PFSK-1 (cell line): ENCODE measurements at regions not wholly inside any gene's neighbourhood (a gene's known extent, or its start where the extent isn't known, plus 50 kb on each side); places are given as distances from the start of the nearest gene placed in this dataset.

Experiments used
- FOXP2 ChIP-seq: optimal IDR thresholded peaks from 2 replicates; pipeline ENCODE3; 2011; ENCODE audit warnings: borderline replicate concordance, control low read depth, inconsistent platforms; ENCODE audit not compliant: insufficient read depth; ENCODE audit errors: extremely low read length, extremely low read depth
- POLR2AphosphoS5 ChIP-seq: IDR thresholded peaks from 2 replicates; pipeline ENCODE4 v1.6.1; 2012; ENCODE audit warnings: low read depth, mild to moderate bottlenecking, control low read depth, low read length, moderate library complexity
- SIN3A ChIP-seq: IDR thresholded peaks from 2 replicates; pipeline ENCODE4 v1.6.1; 2012; ENCODE audit warnings: mild to moderate bottlenecking, low read length, moderate library complexity, borderline replicate concordance; ENCODE audit not compliant: insufficient read depth
- TAF1 ChIP-seq: IDR thresholded peaks from 2 replicates; pipeline ENCODE4 v1.6.1; 2012; ENCODE audit warnings: low read length, control low read depth, borderline replicate concordance; ENCODE audit not compliant: insufficient read depth
- TF ChIP-seq, protein P1 (sequence below), 2 experiments: IDR thresholded peaks; 2 replicates each; pipeline versions ENCODE4 v1.6.1 to v1.8.0; 2011 to 2012; ENCODE audit warnings: low read depth in 2 of 2, low read length in 2 of 2, control low read depth in 1 of 2, inconsistent platforms in 1 of 2, mild to moderate bottlenecking in 1 of 2, moderate library complexity in 1 of 2; ENCODE audit not compliant: insufficient read depth in 1 of 2

DNA sequence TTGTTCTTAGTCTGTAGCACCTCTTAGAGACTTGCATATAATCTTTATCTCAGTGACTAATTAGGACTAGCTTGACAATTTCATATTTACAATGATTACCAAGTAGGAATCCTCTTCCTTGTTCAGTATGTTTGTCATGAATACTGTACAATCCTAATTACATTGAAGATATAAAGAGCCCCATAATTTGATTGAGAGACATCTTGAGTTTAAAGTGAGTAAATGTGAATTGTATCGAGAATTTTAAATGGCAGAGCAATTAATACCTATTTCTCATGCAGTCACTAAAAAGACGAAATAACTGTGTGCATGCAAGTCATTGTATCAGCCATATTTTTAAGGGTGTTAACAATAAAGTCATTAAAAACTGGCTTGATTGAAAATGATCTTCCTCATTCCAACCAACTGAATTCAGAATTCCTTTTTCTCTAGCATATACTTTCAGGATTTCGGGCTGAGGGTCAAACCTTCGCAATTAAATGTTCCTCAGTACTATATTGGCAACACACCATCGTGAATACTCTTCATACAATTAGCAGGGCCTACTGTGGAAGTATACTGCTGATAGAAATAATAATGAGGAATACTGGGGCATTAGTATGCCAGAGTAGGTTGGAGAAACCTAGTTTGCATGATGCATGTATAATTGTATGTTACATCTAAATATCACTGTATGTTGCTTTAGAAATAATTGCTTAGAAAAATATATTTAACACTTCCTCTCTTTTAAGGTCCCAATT is 284.7 kb upstream of the TMEM161B start:
- TF ChIP-seq SIN3A (no peak), FOXP2 (no peak), POLR2AphosphoS5 (no peak), TAF1 (no peak)
- TF ChIP-seq, protein P1, sequence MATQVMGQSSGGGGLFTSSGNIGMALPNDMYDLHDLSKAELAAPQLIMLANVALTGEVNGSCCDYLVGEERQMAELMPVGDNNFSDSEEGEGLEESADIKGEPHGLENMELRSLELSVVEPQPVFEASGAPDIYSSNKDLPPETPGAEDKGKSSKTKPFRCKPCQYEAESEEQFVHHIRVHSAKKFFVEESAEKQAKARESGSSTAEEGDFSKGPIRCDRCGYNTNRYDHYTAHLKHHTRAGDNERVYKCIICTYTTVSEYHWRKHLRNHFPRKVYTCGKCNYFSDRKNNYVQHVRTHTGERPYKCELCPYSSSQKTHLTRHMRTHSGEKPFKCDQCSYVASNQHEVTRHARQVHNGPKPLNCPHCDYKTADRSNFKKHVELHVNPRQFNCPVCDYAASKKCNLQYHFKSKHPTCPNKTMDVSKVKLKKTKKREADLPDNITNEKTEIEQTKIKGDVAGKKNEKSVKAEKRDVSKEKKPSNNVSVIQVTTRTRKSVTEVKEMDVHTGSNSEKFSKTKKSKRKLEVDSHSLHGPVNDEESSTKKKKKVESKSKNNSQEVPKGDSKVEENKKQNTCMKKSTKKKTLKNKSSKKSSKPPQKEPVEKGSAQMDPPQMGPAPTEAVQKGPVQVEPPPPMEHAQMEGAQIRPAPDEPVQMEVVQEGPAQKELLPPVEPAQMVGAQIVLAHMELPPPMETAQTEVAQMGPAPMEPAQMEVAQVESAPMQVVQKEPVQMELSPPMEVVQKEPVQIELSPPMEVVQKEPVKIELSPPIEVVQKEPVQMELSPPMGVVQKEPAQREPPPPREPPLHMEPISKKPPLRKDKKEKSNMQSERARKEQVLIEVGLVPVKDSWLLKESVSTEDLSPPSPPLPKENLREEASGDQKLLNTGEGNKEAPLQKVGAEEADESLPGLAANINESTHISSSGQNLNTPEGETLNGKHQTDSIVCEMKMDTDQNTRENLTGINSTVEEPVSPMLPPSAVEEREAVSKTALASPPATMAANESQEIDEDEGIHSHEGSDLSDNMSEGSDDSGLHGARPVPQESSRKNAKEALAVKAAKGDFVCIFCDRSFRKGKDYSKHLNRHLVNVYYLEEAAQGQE (IDR thresholded peaks at IDR 0.05; ENCODE audit: insufficient read depth in 1 of 2, low read depth in 2 of 2, low read length in 2 of 2) = no peak

DNA sequence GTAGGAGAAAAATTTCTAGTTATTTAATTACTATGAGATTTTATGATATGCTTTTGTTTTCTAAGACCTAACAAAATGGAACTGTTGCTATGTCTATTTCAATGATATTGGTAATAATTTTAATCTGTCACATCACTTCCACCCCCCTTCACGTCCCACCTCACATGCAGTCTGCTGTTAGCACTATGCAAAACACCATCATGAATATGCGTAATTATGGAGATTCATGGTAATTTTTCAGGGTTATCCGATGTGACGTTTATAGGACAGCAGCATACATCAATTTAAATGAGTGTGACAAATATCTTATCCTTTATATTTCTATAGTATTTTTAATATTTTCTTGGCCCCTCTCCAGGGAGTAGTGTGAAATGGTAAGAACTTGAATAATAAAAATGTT is 283.8 kb upstream of the TMEM161B start:
- TF ChIP-seq FOXP2 (no peak), SIN3A (no peak), POLR2AphosphoS5 (no peak)

DNA sequence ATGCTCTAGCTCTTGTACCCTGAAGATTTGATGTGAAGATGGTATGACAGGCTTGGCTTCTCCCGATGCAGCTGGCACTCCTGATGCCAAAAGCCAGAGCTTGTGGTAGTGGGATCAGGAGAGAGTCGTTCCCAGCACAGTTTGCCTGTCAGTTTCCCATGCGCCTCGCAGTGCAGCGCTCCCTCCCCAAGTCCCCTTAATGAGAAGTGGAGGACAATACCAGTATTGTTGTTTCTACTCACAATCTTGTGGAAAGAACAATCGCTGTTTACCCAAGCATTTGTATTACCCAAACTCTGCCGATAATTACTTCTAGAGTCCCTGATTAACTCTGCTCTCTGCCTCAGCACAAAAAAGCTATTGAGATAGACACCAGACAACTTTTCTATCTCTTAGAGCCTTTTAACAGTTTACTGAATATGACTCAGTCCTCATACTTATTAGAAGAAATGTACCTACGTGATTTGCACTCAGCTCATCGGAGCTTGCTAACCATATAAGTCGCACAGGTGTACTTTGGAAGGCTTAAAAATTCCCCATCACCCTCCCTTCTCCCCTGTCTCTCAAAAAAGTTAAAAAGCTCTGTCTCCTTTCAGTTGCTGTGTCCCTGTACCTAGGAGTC is 283.2 kb upstream of the TMEM161B start:
- TF ChIP-seq SIN3A = no peak
- no peak for TF ChIP-seq FOXP2
- TF ChIP-seq POLR2AphosphoS5 = no peak
- no peak for TF ChIP-seq TAF1
- TF ChIP-seq, protein P1 (IDR thresholded peaks at IDR 0.05; ENCODE audit: insufficient read depth in 1 of 2, low read depth in 2 of 2, low read length in 2 of 2) = no peak

DNA sequence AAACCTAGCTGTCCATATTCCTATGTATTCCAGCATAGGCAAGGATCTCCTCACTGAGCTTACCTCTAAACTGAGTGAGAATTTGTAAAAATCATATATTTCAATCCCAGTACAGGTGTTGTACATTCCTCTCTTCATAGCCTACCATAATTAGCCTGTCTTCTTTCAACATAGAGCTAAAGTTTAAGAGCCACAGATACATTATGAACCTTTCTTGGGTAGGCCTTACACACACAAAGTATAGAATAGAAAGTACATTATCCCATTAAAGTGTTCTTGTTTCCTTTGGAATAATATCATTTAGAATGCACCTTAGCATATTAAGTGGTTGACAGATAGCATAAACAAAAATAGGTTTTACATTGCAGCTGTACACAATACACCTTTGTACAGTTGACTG is 282.1 kb upstream of the TMEM161B start:
- TF ChIP-seq SIN3A (no peak), FOXP2 (no peak), TAF1 (no peak), POLR2AphosphoS5 (no peak)
- TF ChIP-seq, protein P1 (IDR thresholded peaks at IDR 0.05; ENCODE audit: insufficient read depth in 1 of 2, low read depth in 2 of 2, low read length in 2 of 2) = no peak

DNA sequence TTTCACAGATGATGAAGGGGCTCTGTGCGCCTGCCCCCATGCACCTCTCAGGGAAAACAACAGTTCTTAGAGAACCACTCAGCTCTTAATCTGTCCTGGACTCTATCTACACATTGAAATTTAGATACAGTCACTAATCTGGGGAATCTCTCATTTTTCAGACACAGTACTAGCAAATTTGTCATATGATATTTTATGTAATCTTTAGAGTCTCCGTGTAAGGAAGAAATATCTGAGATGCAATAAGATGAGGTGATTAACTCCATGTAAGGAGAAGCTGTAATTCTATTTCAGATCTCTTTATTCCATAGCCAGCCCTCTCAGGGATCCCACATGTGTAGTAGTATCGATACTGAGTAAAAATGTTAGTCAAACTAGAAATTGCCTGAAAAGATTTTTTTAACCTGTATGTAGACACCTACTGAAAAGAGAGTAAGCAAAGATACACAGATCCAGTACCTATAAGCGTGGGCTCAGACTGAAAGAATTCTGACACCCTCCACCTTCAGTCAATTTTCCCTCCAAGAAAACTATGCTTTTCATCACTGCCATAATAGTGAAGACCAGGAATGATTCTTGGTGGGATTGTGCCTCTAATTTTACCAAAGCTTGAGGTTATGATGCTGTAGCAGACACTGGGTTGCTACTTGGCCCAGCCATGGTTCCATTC is 279.6 kb upstream of the TMEM161B start:
- TF ChIP-seq TAF1 = no peak
- no peak for TF ChIP-seq SIN3A
- TF ChIP-seq, protein P1 (IDR thresholded peaks at IDR 0.05; ENCODE audit: insufficient read depth in 1 of 2, low read depth in 2 of 2, low read length in 2 of 2) = no peak
- no peak for TF ChIP-seq FOXP2
- no peak for TF ChIP-seq POLR2AphosphoS5
